ENCODE measurements at regions not wholly inside any gene's neighbourhood (a gene's known extent, or its start where the extent isn't known, plus 50 kb on each side); places are given as distances from the start of the nearest gene placed in this dataset.

- TF ChIP-seq CTCF (IDR thresholded peaks at IDR 0.05) (no peak), POLR2A (IDR thresholded peaks at IDR 0.05) (no peak)
Observed at GRCh38 chr10:44242091-44242490, 142.8 kb downstream of the CXCL12 start.
